ENCODE measurements at regions not wholly inside any gene's neighbourhood (a gene's known extent, or its start where the extent isn't known, plus 50 kb on each side); places are given as distances from the start of the nearest gene placed in this dataset.
"Not testable (repeated sequence)": the region's sequence is repeated elsewhere in the genome, so short reads cannot be mapped to it uniquely, and the experiment has no call there.

- H3K27ac Mint-ChIP-seq = no peak overlapping the region
- H3K36me3 Mint-ChIP-seq (ENCODE audit: low read depth) = no peaks in the 10 kb centered on the region
- no peak for DNase-seq
- TF ChIP-seq CTCF (IDR thresholded peaks at IDR 0.05) = no peak
- H3K4me3 Mint-ChIP-seq = no peak overlapping the region
- H3K9me3 Mint-ChIP-seq = no peaks in the 10 kb centered on the region
- peaks cover 8% of the 10 kb centered on the region for H3K27me3 Mint-ChIP-seq (ENCODE audit: low read depth, poor library complexity)
- no peaks in the 10 kb centered on the region for H3K4me1 Mint-ChIP-seq
Measured at GRCh38 chr15:91356083-91356482, 256.0 kb downstream of the SV2B start.

- no peak for TF ChIP-seq CTCF (IDR thresholded peaks at IDR 0.05)
- no peak for DNase-seq
- H3K27ac Mint-ChIP-seq = no peak overlapping the region
- peaks cover 11% of the 10 kb centered on the region for H3K27me3 Mint-ChIP-seq (ENCODE audit: low read depth, poor library complexity)
- no peaks in the 10 kb centered on the region for H3K36me3 Mint-ChIP-seq (ENCODE audit: low read depth)
- H3K4me1 Mint-ChIP-seq = no peaks in the 10 kb centered on the region
- H3K4me3 Mint-ChIP-seq = no peak overlapping the region
- H3K9me3 Mint-ChIP-seq = peaks cover 6% of the 10 kb centered on the region
Measured at GRCh38 chr15:91357011-91357410, 257.0 kb downstream of the SV2B start.

GRCh38 chr15:91357486-91357885 is 257.4 kb downstream of the SV2B start:
- Mint-ChIP-seq H3K27me3 (ENCODE audit: low read depth, poor library complexity) (peaks cover 12% of the 10 kb centered on the region), H3K4me3 (no peak overlapping the region), H3K4me1 (no peaks in the 10 kb centered on the region), H3K9me3 (peaks cover 6% of the 10 kb centered on the region), H3K36me3 (ENCODE audit: low read depth) (no peaks in the 10 kb centered on the region), H3K27ac (no peak overlapping the region)
- no peak for TF ChIP-seq CTCF (IDR thresholded peaks at IDR 0.05)
- no peak for DNase-seq

- H3K4me3 Mint-ChIP-seq = no peak overlapping the region
Measured at GRCh38 chr15:91358405-91358804, 258.3 kb downstream of the SV2B start.

GRCh38 chr15:91361696-91362095 is 261.6 kb downstream of the SV2B start:
- not testable (repeated sequence) for H3K27ac Mint-ChIP-seq; H3K4me3 Mint-ChIP-seq; H3K4me1 Mint-ChIP-seq; H3K36me3 Mint-ChIP-seq (ENCODE audit: low read depth); H3K27me3 Mint-ChIP-seq (ENCODE audit: low read depth, poor library complexity); DNase-seq
- peaks cover 32% of the 10 kb centered on the region for H3K9me3 Mint-ChIP-seq

More at GRCh38 chr15:91358405-91358804, 258.3 kb downstream of the SV2B start:
- H3K36me3 Mint-ChIP-seq (ENCODE audit: low read depth) = no peaks in the 10 kb centered on the region
- DNase-seq = no peak
- peaks cover 12% of the 10 kb centered on the region for H3K27me3 Mint-ChIP-seq (ENCODE audit: low read depth, poor library complexity)
- no peaks in the 10 kb centered on the region for H3K4me1 Mint-ChIP-seq
- no peak for TF ChIP-seq CTCF (IDR thresholded peaks at IDR 0.05)
- peaks cover 7% of the 10 kb centered on the region for H3K9me3 Mint-ChIP-seq
- H3K27ac Mint-ChIP-seq = no peak overlapping the region

- Mint-ChIP-seq H3K4me1 (peaks cover 5% of the 10 kb centered on the region), H3K36me3 (ENCODE audit: low read depth) (no peaks in the 10 kb centered on the region), H3K27ac (no peak overlapping the region), H3K4me3 (no peak overlapping the region), H3K9me3 (peaks cover 35% of the 10 kb centered on the region), H3K27me3 (ENCODE audit: low read depth, poor library complexity) (peaks cover 4% of the 10 kb centered on the region)
- no peak for DNase-seq
- TF ChIP-seq CTCF (IDR thresholded peaks at IDR 0.05) = no peak
Measured at GRCh38 chr15:91366111-91366510, 266.1 kb downstream of the SV2B start.
